ENCODE measurements at regions not wholly inside any gene's neighbourhood (a gene's known extent, or its start where the extent isn't known, plus 50 kb on each side); places are given as distances from the start of the nearest gene placed in this dataset.
A peak's percentile ranks its signal among the peaks of the same experiment; 100 is the strongest.

DNA sequence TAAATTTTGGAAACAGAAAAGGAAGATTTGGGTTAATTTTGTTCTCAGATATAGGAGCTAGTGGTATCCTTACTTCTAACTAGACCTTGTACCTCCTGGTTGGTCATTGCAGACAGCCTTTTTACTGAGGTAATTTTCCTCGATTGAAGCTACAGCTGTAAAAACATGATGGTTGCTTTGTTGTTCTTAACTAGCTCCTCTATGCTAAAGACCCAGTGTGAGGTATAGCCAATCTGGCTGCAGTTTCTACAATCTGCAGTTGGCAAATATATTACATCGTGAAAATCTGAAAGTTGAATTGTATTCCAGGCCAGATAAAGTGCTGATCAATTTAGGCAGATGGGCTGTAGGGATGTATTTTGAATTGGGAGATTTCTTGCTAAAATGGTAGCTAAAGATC is 116.5 kb downstream of the AASDHPPT start:
- Histone ChIP-seq H3K4me1 (no peaks in the 10 kb centered on the region), H3K9me3 (no peaks in the 10 kb centered on the region), H3K4me3 (no peak overlapping the region), H3K27me3 (no peaks in the 10 kb centered on the region), H3K36me3 (no peaks in the 10 kb centered on the region), H3K27ac (no peak overlapping the region)
- no peak for TF ChIP-seq POLR2A (IDR thresholded peaks at IDR 0.05)
- TF ChIP-seq CTCF (IDR thresholded peaks at IDR 0.05), result no peak
- no peak for DNase-seq

- TF ChIP-seq POLR2A (IDR thresholded peaks at IDR 0.05) (no peak), CTCF (IDR thresholded peaks at IDR 0.05) (no peak)
- no peak overlapping the region for H3K27ac ChIP-seq
- no peaks in the 10 kb centered on the region for H3K4me1 ChIP-seq
- H3K9me3 ChIP-seq, result no peaks in the 10 kb centered on the region
- H3K4me3 ChIP-seq, result no peak overlapping the region
- no peaks in the 10 kb centered on the region for H3K36me3 ChIP-seq
- no peaks in the 10 kb centered on the region for H3K27me3 ChIP-seq
- no peak for DNase-seq
These were observed 120.0 kb downstream of the AASDHPPT start for GRCh38 chr11:106197438-106197837.

DNA sequence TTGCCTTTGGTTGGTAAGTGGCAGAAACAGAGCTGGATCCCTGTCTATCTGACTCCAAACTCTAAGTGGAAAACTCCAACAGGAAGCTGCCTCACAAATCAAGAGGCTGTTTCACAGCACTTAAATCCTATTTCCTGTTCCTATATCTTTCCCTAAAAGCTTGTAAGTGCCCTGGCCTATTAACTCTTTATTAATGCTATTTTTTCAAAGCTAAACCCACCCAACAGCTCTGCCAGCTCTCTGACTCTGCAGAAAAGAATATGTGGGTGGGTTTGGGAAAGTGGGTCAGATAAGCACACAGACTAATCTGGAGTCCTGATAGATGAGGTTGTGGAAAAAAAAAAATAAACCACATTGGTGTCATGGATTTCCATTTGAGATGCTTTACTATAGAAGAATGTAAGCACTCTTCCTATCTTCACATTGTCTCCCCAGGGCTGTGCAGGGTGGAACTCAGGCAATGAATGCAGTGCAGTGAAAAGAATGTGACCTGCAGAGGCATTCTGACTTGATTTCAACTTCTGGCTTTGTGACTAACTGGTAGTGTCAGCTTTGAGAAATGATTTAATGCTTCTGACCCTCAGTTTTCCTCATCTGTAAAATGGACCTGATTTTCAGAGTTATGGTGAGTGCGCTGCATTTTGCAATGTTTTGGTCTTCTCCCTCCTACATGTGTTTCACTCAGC is 125.6 kb downstream of the AASDHPPT start:
- Histone ChIP-seq H3K4me3 (no peak overlapping the region), H3K9me3 (no peaks in the 10 kb centered on the region), H3K4me1 (no peaks in the 10 kb centered on the region), H3K27ac (no peak overlapping the region), H3K27me3 (no peaks in the 10 kb centered on the region), H3K36me3 (no peaks in the 10 kb centered on the region)
- TF ChIP-seq POLR2A (IDR thresholded peaks at IDR 0.05) (no peak), CTCF (IDR thresholded peaks at IDR 0.05) (no peak)
- no peak for DNase-seq

DNA sequence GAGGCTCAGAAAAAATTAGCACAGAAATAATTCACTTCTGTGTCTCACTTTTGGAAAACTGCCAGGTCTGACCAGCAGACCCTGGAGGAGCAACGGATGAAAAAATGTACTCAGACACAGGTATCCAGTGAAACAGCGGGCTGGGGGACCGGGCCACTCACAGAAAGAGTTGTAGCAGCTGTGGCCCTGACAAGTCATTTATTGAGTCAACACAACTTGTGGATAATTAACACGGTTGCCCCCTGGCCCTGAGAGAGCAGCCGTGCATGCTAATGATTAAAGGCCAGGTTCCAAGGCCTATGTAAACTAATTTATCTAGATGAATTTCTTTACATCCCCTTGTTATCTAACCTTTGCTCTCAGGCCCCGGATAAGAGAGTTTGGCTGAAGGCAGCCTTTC is 131.3 kb downstream of the AASDHPPT start:
- peak in 2 of 3 donors; percentile 56 to 70 for DNase-seq
- no peaks in the 10 kb centered on the region for H3K36me3 ChIP-seq
- H3K4me1 ChIP-seq, result no peaks in the 10 kb centered on the region
- TF ChIP-seq CTCF (IDR thresholded peaks at IDR 0.05) (peak in 3 of 6 experiments; percentile 19 to 23 (median 20)), POLR2A (IDR thresholded peaks at IDR 0.05) (no peak)
- H3K9me3 ChIP-seq, result no peaks in the 10 kb centered on the region
- no peak overlapping the region for H3K4me3 ChIP-seq
- H3K27me3 ChIP-seq, result no peaks in the 10 kb centered on the region
- H3K27ac ChIP-seq, result peak overlapping the region in 2 of 4 donors; percentile 9 to 37

- Histone ChIP-seq H3K36me3 (no peaks in the 10 kb centered on the region), H3K27me3 (no peaks in the 10 kb centered on the region), H3K27ac (no peak overlapping the region), H3K4me3 (no peak overlapping the region), H3K4me1 (no peaks in the 10 kb centered on the region), H3K9me3 (no peaks in the 10 kb centered on the region)
- TF ChIP-seq POLR2A (IDR thresholded peaks at IDR 0.05) (no peak), CTCF (IDR thresholded peaks at IDR 0.05) (no peak)
- no peak for DNase-seq
These were observed 134.6 kb downstream of the AASDHPPT start for GRCh38 chr11:106212081-106212480.

GRCh38 chr11:106216281-106216680 is 138.8 kb downstream of the AASDHPPT start:
- Histone ChIP-seq H3K4me3 (no peak overlapping the region), H3K36me3 (no peaks in the 10 kb centered on the region), H3K9me3 (no peaks in the 10 kb centered on the region), H3K27me3 (no peaks in the 10 kb centered on the region), H3K27ac (no peak overlapping the region), H3K4me1 (no peaks in the 10 kb centered on the region)
- TF ChIP-seq POLR2A (IDR thresholded peaks at IDR 0.05) (no peak), CTCF (IDR thresholded peaks at IDR 0.05) (no peak)
- DNase-seq, result no peak
